A549 (cell line): ENCODE measurements at regions not wholly inside any gene's neighbourhood (a gene's known extent, or its start where the extent isn't known, plus 50 kb on each side); places are given as distances from the start of the nearest gene placed in this dataset.
A peak's percentile ranks its signal among the peaks of the same experiment; 100 is the strongest.

Source experiments
- ATAC-seq, 2 experiments: fragments of 200-7000 bp in 1 of 2; fragments of >200 bp in 1 of 2; cut with Nextera tagmentation in 1 of 2; cut with Tn5 transposase in 1 of 2; 3 replicates each; pipeline versions ENCODE4 v1.8.0 to v1.9.1; 2018 to 2020; ENCODE audit warnings: mild to moderate bottlenecking in 1 of 2, moderate library complexity in 1 of 2
- CTCF ChIA-PET: fragments of 300-600 bp; sonication (Branson Sonifier 250); formaldehyde crosslinking; extraction: SDS; loops from one replicate; lab custom pipeline; 2021; ENCODE audit warnings: antibody characterized with exemption, inconsistent platforms; lab: Yijun Ruan, JAX
- POLR2A ChIA-PET: fragments of 350-600 bp; formaldehyde crosslinking; extraction: SDS; loops from one replicate; lab custom pipeline; 2021; ENCODE audit warnings: antibody characterized with exemption, inconsistent platforms; lab: Yijun Ruan, JAX
- DNase-seq, 2 experiments: peaks; one replicate each; pipeline versions ENCODE4 v3.0.0 to v3.0.0-alpha.2; 2011 to 2016; ENCODE audit warnings: low read depth in 1 of 2, low spot score in 1 of 2
- FAIRE-seq: peaks from 2 replicates; lab custom pipeline; 2011; peaks lifted over from hg19 to GRCh38; lab: Jason Lieb, UNC
- H3K27ac ChIP-seq, 2 experiments: fragments of >200 bp; sonication (Bioruptor Twin); formaldehyde crosslinking; 3 replicates each; pipeline ENCODE4 v1.5.1; 2016 to 2017
- H3K4me1 ChIP-seq: fragments of >200 bp; sonication (Bioruptor Twin); formaldehyde crosslinking; 3 replicates; pipeline ENCODE4 v1.6.1; 2016
- H3K4me2 ChIP-seq: fragments of >200 bp; sonication (Bioruptor Twin); formaldehyde crosslinking; 3 replicates; pipeline ENCODE4 v1.6.1; 2016
- H3K4me3 ChIP-seq: fragments of >200 bp; sonication (Bioruptor Twin); formaldehyde crosslinking; 3 replicates; pipeline ENCODE4 v1.5.1; 2016
- H3K9me3 ChIP-seq: fragments of >200 bp; sonication (Bioruptor Twin); formaldehyde crosslinking; 3 replicates; pipeline ENCODE4 v1.6.1; 2016
- CBX8 ChIP-seq: fragments of 200-600 bp; sonication (generic); IDR thresholded peaks from 2 replicates; pipeline ENCODE4 v1.6.1; 2016
- CHD2 ChIP-seq: fragments of 150-350 bp; IDR thresholded peaks from 2 replicates; pipeline ENCODE4 v1.6.1; 2014; ENCODE audit warnings: low read length; ENCODE audit not compliant: partially characterized antibody
- EP300 ChIP-seq, 2 experiments: fragments of >200 bp; sonication (Bioruptor Twin); formaldehyde crosslinking; IDR thresholded peaks; 2 replicates in 1 of 2; 3 replicates in 1 of 2; pipeline ENCODE4 v1.6.1; 2016 to 2017
- HOXA7 ChIP-seq: fragments of 250-450 bp; sonication (Bioruptor Pico); IDR thresholded peaks from 2 replicates; pipeline ENCODE4 v1.5.0; 2020; ENCODE audit warnings: mild to moderate bottlenecking, moderate library complexity
- JUN ChIP-seq, 2 experiments: fragments of >200 bp; sonication (Bioruptor Twin); formaldehyde crosslinking; IDR thresholded peaks; 2 replicates in 1 of 2; 3 replicates in 1 of 2; pipeline ENCODE4 v1.6.1; 2016 to 2017
- NFE2L2 ChIP-seq: fragments of 150-350 bp; conservative IDR thresholded peaks from 2 replicates; pipeline ENCODE4 v1.6.1; 2014; ENCODE audit warnings: low read length
- PHF8 ChIP-seq: fragments of 200-600 bp; sonication (generic); IDR thresholded peaks from 2 replicates; pipeline ENCODE4 v1.6.1; 2016; ENCODE audit warnings: low read depth, mild to moderate bottlenecking, antibody characterized with exemption, moderate library complexity, borderline replicate concordance
- POLR2AphosphoS2 ChIP-seq: conservative IDR thresholded peaks from 2 replicates; pipeline ENCODE4 v1.6.1; 2012; ENCODE audit warnings: low read length, improper control_type of control experiment, inconsistent platforms
- SMC3 ChIP-seq: fragments of >200 bp; sonication (Bioruptor Twin); formaldehyde crosslinking; IDR thresholded peaks from 3 replicates; pipeline ENCODE4 v1.6.1; 2018; ENCODE audit warnings: inconsistent platforms
- ZFP36 ChIP-seq: fragments of 450-650 bp; IDR thresholded peaks from 2 replicates; pipeline ENCODE4 v1.6.1; 2014; ENCODE audit warnings: borderline replicate concordance; ENCODE audit not compliant: partially characterized antibody
- ZNF302 ChIP-seq: fragments of 250-450 bp; sonication (Bioruptor Pico); IDR thresholded peaks from 2 replicates; pipeline ENCODE4 v1.9.0; 2021; ENCODE audit warnings: inconsistent platforms, mild to moderate bottlenecking, moderate library complexity
- WGBS: methylation state at CpG from one replicate; pipeline ENCODE4 v1.1.6; 2017; ENCODE audit errors: missing lambda C conversion rate; 5-methylcytosine and 5-hydroxymethylcytosine counted together
- TF ChIP-seq, protein P1 (sequence below): fragments of 250-450 bp; sonication (Bioruptor Pico); IDR thresholded peaks from 2 replicates; pipeline ENCODE4 v1.5.0; 2020; ENCODE audit warnings: low read depth, mild to moderate bottlenecking, moderate library complexity
- TF ChIP-seq, protein P2 (sequence below): fragments of >200 bp; sonication (Bioruptor Twin); formaldehyde crosslinking; IDR thresholded peaks from 2 replicates; pipeline ENCODE4 v1.6.1; 2016
- TF ChIP-seq, protein P3 (sequence below): fragments of 450-650 bp; IDR thresholded peaks from 2 replicates; pipeline ENCODE4 v1.6.1; 2014; ENCODE audit warnings: antibody characterized with exemption
- TF ChIP-seq, protein P4 (sequence below): IDR thresholded peaks from 2 replicates; pipeline ENCODE4 v1.6.1; 2012; ENCODE audit warnings: low read depth, borderline replicate concordance
- TF ChIP-seq, protein P5 (sequence below): fragments of >200 bp; sonication (Bioruptor Twin); formaldehyde crosslinking; IDR thresholded peaks from 3 replicates; pipeline ENCODE4 v1.6.1; 2016
- TF ChIP-seq, protein P6 (sequence below): fragments of 250-450 bp; sonication (Bioruptor Pico); IDR thresholded peaks from 2 replicates; pipeline ENCODE4 v1.5.0; 2021; ENCODE audit warnings: mild to moderate bottlenecking, moderate library complexity, borderline replicate concordance
- TF ChIP-seq, protein P7 (sequence below): IDR thresholded peaks from 2 replicates; pipeline ENCODE4 v1.6.1; 2012

DNA sequence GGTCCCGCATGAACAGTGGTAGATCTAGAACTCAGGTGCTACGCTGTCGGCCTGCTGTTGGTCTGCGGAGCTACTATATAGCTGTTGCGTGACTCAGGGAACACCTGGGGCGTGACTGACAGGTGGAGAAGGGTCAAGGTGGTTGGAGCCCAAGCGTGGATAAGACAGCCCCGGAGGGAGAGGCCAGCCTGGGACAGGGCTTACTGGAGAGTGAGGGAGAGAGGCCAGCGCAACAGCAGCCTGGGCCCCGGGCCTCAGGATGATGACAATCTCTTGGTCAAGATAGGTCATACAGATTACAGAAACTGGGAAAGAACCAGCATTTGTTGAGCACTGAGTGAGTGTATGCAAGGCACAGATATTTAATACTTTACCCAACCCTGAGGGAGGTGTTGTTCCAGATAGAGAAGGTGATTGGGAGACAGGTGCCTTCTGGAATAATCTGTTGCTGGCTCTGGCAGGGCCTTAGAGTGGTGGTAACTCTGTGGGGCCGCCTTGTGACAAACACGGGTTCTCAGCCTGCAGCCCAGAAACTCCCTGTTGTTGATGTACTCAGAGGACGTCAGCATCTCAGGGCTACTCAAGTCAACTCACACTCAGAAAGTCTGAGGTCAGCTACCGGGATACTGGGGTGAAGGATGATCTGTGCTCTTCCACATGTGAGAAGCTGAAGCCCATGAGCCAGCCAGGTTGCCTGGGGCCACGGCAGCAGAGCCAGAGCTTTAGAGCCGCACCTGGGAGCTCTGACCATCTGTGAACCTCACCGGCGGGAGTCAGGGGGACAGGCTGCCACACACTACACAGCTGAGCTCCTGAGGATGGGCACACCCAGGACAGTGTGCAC lies 265.4 kb upstream of the HES1 start (continued):
- no peak for TF ChIP-seq EP300 (IDR thresholded peaks at IDR 0.05)
- TF ChIP-seq HOXA7 (CRISPR knock-in tag): no peak
- no peak for TF ChIP-seq CBX8
- TF ChIP-seq, protein P1, sequence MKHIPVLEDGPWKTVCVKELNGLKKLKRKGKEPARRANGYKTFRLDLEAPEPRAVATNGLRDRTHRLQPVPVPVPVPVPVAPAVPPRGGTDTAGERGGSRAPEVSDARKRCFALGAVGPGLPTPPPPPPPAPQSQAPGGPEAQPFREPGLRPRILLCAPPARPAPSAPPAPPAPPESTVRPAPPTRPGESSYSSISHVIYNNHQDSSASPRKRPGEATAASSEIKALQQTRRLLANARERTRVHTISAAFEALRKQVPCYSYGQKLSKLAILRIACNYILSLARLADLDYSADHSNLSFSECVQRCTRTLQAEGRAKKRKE: no peak
- TF ChIP-seq, protein P2, sequence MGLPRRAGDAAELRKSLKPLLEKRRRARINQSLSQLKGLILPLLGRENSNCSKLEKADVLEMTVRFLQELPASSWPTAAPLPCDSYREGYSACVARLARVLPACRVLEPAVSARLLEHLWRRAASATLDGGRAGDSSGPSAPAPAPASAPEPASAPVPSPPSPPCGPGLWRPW: no peak

DNA sequence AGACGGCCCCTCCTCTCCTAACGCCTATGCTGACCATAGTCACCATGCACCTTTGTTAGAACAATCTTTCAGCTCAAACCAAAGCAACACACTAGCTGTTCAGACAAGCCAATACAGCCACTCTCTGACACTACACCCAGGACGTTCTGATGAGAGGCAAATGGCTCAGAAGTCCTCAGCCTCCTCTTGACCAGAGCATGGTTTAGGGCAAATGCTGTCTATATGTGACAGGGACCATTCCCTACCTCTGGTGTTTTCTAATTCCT lies 264.8 kb upstream of the HES1 start:
- H3K27ac ChIP-seq: peak overlapping the region; percentile 74 to 83
- DNase-seq (no peak), ATAC-seq (no peak), FAIRE-seq (no peak)
- no peak for TF ChIP-seq POLR2AphosphoS2
- TF ChIP-seq NFE2L2: no peak
- TF ChIP-seq, protein P3, sequence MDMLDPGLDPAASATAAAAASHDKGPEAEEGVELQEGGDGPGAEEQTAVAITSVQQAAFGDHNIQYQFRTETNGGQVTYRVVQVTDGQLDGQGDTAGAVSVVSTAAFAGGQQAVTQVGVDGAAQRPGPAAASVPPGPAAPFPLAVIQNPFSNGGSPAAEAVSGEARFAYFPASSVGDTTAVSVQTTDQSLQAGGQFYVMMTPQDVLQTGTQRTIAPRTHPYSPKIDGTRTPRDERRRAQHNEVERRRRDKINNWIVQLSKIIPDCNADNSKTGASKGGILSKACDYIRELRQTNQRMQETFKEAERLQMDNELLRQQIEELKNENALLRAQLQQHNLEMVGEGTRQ: no peak
- TF ChIP-seq JUN (IDR thresholded peaks at IDR 0.05): no peak
- TF ChIP-seq, protein P4, sequence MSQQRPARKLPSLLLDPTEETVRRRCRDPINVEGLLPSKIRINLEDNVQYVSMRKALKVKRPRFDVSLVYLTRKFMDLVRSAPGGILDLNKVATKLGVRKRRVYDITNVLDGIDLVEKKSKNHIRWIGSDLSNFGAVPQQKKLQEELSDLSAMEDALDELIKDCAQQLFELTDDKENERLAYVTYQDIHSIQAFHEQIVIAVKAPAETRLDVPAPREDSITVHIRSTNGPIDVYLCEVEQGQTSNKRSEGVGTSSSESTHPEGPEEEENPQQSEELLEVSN: no peak
- TF ChIP-seq, protein P5, sequence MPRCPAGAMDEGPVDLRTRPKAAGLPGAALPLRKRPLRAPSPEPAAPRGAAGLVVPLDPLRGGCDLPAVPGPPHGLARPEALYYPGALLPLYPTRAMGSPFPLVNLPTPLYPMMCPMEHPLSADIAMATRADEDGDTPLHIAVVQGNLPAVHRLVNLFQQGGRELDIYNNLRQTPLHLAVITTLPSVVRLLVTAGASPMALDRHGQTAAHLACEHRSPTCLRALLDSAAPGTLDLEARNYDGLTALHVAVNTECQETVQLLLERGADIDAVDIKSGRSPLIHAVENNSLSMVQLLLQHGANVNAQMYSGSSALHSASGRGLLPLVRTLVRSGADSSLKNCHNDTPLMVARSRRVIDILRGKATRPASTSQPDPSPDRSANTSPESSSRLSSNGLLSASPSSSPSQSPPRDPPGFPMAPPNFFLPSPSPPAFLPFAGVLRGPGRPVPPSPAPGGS: no peak
- TF ChIP-seq, protein P1: no peak
- TF ChIP-seq CHD2: no peak
- TF ChIP-seq ZNF302 (CRISPR knock-in tag): no peak
- TF ChIP-seq, protein P6, sequence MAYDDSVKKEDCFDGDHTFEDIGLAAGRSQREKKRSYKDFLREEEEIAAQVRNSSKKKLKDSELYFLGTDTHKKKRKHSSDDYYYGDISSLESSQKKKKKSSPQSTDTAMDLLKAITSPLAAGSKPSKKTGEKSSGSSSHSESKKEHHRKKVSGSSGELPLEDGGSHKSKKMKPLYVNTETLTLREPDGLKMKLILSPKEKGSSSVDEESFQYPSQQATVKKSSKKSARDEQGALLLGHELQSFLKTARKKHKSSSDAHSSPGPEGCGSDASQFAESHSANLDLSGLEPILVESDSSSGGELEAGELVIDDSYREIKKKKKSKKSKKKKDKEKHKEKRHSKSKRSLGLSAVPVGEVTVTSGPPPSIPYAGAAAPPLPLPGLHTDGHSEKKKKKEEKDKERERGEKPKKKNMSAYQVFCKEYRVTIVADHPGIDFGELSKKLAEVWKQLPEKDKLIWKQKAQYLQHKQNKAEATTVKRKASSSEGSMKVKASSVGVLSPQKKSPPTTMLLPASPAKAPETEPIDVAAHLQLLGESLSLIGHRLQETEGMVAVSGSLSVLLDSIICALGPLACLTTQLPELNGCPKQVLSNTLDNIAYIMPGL (CRISPR knock-in tag): no peak
- TF ChIP-seq PHF8: no peak
- no peak for TF ChIP-seq SMC3
- TF ChIP-seq, protein P7, sequence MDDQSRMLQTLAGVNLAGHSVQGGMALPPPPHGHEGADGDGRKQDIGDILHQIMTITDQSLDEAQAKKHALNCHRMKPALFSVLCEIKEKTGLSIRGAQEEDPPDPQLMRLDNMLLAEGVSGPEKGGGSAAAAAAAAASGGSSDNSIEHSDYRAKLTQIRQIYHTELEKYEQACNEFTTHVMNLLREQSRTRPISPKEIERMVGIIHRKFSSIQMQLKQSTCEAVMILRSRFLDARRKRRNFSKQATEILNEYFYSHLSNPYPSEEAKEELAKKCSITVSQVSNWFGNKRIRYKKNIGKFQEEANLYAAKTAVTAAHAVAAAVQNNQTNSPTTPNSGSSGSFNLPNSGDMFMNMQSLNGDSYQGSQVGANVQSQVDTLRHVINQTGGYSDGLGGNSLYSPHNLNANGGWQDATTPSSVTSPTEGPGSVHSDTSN: no peak
- TF ChIP-seq ZFP36: no peak
- ChIA-PET POLR2A (interaction anchor here (0.6 to 2.0 kb wide), 2 partner anchors 71 to 132 kb away, joined by 3 to 9 read pairs; no protein-coding TSS in a partner anchor), CTCF (interaction anchor here (0.6 kb wide), 1 partner anchor 260 kb away, joined by 3 read pairs; no protein-coding TSS in a partner anchor)
- H3K4me2 ChIP-seq: peak overlapping the region; percentile 30
- 53% methylated on average over 3 of the region's 3 CpGs for WGBS
- no peaks in the 10 kb centered on the region for H3K9me3 ChIP-seq
- H3K4me1 ChIP-seq: peaks cover 58% of the 10 kb centered on the region
- H3K4me3 ChIP-seq: no peak overlapping the region
